Prostate gland (tissue), 2 donors: ENCODE measurements at regions not wholly inside any gene's neighbourhood (a gene's known extent, or its start where the extent isn't known, plus 50 kb on each side); places are given as distances from the start of the nearest gene placed in this dataset.

Experiments
- DNase-seq: peaks from one replicate; pipeline ENCODE4 v3.0.0-alpha.2; 2019; ENCODE audit warnings: low spot score
- H3K27ac ChIP-seq, 2 donors: fragments of 200-600 bp; sonication (generic); 2 replicates each; pipeline ENCODE4 v1.5.1; 2017 to 2019
- H3K27me3 ChIP-seq: fragments of 200-600 bp; sonication (generic); replicated peaks from 2 replicates; pipeline ENCODE4 v1.5.1; 2019; ENCODE audit not compliant: insufficient read depth
- H3K36me3 ChIP-seq, 2 donors: fragments of 200-600 bp; sonication (generic); 1 replicate in 1 of 2; 2 replicates in 1 of 2; pipeline versions ENCODE4 v1.5.1 to v1.8.1; 2017 to 2019
- H3K4me1 ChIP-seq: fragments of 200-600 bp; sonication (generic); replicated peaks from 2 replicates; pipeline ENCODE4 v1.5.1; 2019
- H3K4me3 ChIP-seq, 2 donors: fragments of 200-600 bp; sonication (generic); 2 replicates each; pipeline ENCODE4 v1.5.1; 2017 to 2019
- H3K9me3 ChIP-seq: fragments of 200-600 bp; sonication (generic); 2 replicates; pipeline ENCODE4 v1.5.1; 2017
- CTCF ChIP-seq, 4 experiments: fragments of 200-600 bp in 2 of 4; fragments of 450-650 bp in 2 of 4; sonication (generic) in 2 of 4; IDR thresholded peaks; 1 replicate in 3 of 4; 2 replicates in 1 of 4; pipeline ENCODE4 v1.5.1; 2016 to 2019; ENCODE audit warnings: antibody characterized with exemption in 4 of 4, mild to moderate bottlenecking in 2 of 4, moderate library complexity in 2 of 4
- POLR2A ChIP-seq: fragments of 450-650 bp; IDR thresholded peaks from one replicate; pipeline ENCODE4 v1.6.1; 2016; ENCODE audit warnings: antibody characterized with exemption, mild to moderate bottlenecking
- POLR2AphosphoS5 ChIP-seq: sonication (generic); formaldehyde crosslinking; IDR thresholded peaks from one replicate; pipeline ENCODE4 v1.6.1; 2017; ENCODE audit warnings: antibody characterized with exemption
- whole genome bisulfite sequencing: methylation state at CpG from one replicate; pipeline ENCODE4 v1.1.5; 2018; 5-methylcytosine and 5-hydroxymethylcytosine counted together
- intact Hi-C: fragments of 100-400 bp; cut with DNase I; formaldehyde crosslinking; loops from one replicate; pipeline ENCODE4 v1.14.2; 2022

GRCh38 chr3:64464955-64465354, 222.8 kb downstream of the ADAMTS9 start:
- Histone ChIP-seq H3K4me3 (no peak overlapping the region), H3K36me3 (no peaks in the 10 kb centered on the region), H3K27ac (no peak overlapping the region), H3K27me3 (no peaks in the 10 kb centered on the region), H3K9me3 (no peaks in the 10 kb centered on the region), H3K4me1 (no peaks in the 10 kb centered on the region)
- DNase-seq = no peak
- intact Hi-C loops = no loop called here
- TF ChIP-seq POLR2A = no peak
- no peak for TF ChIP-seq CTCF (IDR thresholded peaks at IDR 0.05)
- no peak for TF ChIP-seq POLR2AphosphoS5
- WGBS = 94% methylated on average over 6 of the region's 6 CpGs

- H3K27me3 ChIP-seq = no peaks in the 10 kb centered on the region
- DNase-seq = no peak
- H3K27ac ChIP-seq = no peak overlapping the region
- H3K4me3 ChIP-seq = no peak overlapping the region
- no peaks in the 10 kb centered on the region for H3K9me3 ChIP-seq
- TF ChIP-seq POLR2A (no peak), POLR2AphosphoS5 (no peak), CTCF (IDR thresholded peaks at IDR 0.05) (no peak)
- WGBS = 74% methylated on average over 4 of the region's 4 CpGs
- no peaks in the 10 kb centered on the region for H3K4me1 ChIP-seq
- H3K36me3 ChIP-seq = no peaks in the 10 kb centered on the region
- intact Hi-C loops = no loop called here
These were observed 223.8 kb downstream of the ADAMTS9 start for GRCh38 chr3:64463981-64464380.

- TF ChIP-seq CTCF (IDR thresholded peaks at IDR 0.05) (no peak), POLR2AphosphoS5 (no peak), POLR2A (no peak)
- intact Hi-C loops = no loop called here
- no peak overlapping the region for H3K27ac ChIP-seq
- H3K36me3 ChIP-seq = no peaks in the 10 kb centered on the region
- H3K4me1 ChIP-seq = no peaks in the 10 kb centered on the region
- no peaks in the 10 kb centered on the region for H3K9me3 ChIP-seq
- no peak for DNase-seq
- H3K4me3 ChIP-seq = no peak overlapping the region
- 73% methylated on average over 5 of the region's 5 CpGs for WGBS
- H3K27me3 ChIP-seq = no peaks in the 10 kb centered on the region
These were observed 225.6 kb downstream of the ADAMTS9 start for GRCh38 chr3:64462203-64462602.

- Histone ChIP-seq H3K36me3 (no peaks in the 10 kb centered on the region), H3K9me3 (no peaks in the 10 kb centered on the region), H3K27ac (no peak overlapping the region), H3K27me3 (no peaks in the 10 kb centered on the region), H3K4me1 (no peaks in the 10 kb centered on the region), H3K4me3 (no peak overlapping the region)
- WGBS = 93% methylated on average over 5 of the region's 5 CpGs
- DNase-seq = no peak
- no peak for TF ChIP-seq CTCF (IDR thresholded peaks at IDR 0.05)
- intact Hi-C loops = no loop called here
These were observed 226.9 kb downstream of the ADAMTS9 start for GRCh38 chr3:64460877-64461276.

- 28% methylated on average over 1 of the region's 1 CpG for WGBS
- Histone ChIP-seq H3K36me3 (no peaks in the 10 kb centered on the region), H3K27ac (no peak overlapping the region), H3K9me3 (no peaks in the 10 kb centered on the region), H3K4me3 (no peak overlapping the region), H3K4me1 (no peaks in the 10 kb centered on the region), H3K27me3 (no peaks in the 10 kb centered on the region)
- no peak for TF ChIP-seq CTCF (IDR thresholded peaks at IDR 0.05)
- no peak for TF ChIP-seq POLR2A
- no peak for TF ChIP-seq POLR2AphosphoS5
- DNase-seq = no peak
- intact Hi-C loops = no loop called here
These were observed 227.6 kb downstream of the ADAMTS9 start for GRCh38 chr3:64460141-64460730.
